ENCODE measurements at regions not wholly inside any gene's neighbourhood (a gene's known extent, or its start where the extent isn't known, plus 50 kb on each side); places are given as distances from the start of the nearest gene placed in this dataset.
A peak's percentile ranks its signal among the peaks of the same experiment; 100 is the strongest.
"Not testable (repeated sequence)": the region's sequence is repeated elsewhere in the genome, so short reads cannot be mapped to it uniquely, and the experiment has no call there.

DNA sequence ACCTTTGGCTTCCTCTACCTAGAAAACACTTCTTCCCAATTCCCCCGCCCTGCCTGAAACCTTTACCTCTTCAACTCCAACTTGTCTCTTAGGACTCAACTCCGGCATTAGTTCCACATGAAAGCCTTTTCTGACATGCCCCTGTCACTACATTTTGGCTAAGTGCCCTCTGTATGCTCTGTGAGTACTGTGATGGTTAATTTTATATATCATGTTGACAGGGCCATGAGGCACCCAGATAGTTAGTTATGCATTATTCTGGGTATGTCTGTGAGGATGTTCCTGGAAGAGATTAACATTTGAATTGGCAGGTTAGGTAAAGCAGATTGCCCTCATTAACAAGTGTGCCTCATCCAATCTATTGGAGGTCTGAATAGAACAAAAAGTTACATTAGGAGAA is 75.6 kb upstream of the NCKAP5 start:
- no peaks in the 10 kb centered on the region for H3K9me3 ChIP-seq
- no peaks in the 10 kb centered on the region for H3K36me3 ChIP-seq
- WGBS, 2 donors = 93 to 97% methylated on average over 2 of the region's 2 CpGs
- ATAC-seq (ENCODE audit: low FRiP score in 2 of 2) (no peak), DNase-seq (no peak)
- H3K27me3 ChIP-seq = no peaks in the 10 kb centered on the region
- TF ChIP-seq EP300 (IDR thresholded peaks at IDR 0.05) = no peak
- no peaks in the 10 kb centered on the region for H3K4me1 ChIP-seq
- no peak overlapping the region for H3K4me3 ChIP-seq
- H3K27ac ChIP-seq = no peak overlapping the region

DNA sequence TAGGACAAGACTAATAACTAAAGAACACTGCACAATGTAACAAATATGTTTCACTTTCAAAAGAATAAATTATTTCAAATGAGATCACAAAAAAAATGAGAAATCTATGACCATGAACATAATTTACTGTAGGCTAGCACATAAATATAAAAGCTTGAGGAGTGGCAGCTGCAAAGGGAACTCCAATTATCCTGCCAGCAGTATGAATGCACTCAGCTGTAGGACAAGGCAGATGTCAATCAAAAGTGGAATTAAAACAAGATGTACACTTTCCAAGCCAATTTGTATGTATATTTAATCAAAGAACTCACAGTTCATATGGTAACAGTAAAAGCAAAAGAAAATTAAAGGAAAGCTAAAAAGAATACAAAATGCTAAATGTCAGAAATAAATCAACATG is 76.6 kb upstream of the NCKAP5 start:
- DNase-seq (no peak), ATAC-seq (ENCODE audit: low FRiP score in 2 of 2) (no peak)
- no peak for TF ChIP-seq POLR2A (IDR thresholded peaks at IDR 0.05)
- no peaks in the 10 kb centered on the region for H3K27me3 ChIP-seq
- H3K27ac ChIP-seq = no peak overlapping the region
- no peak overlapping the region for H3K4me3 ChIP-seq
- H3K4me1 ChIP-seq = no peaks in the 10 kb centered on the region
- no peaks in the 10 kb centered on the region for H3K9me3 ChIP-seq
- H3K36me3 ChIP-seq = no peaks in the 10 kb centered on the region

DNA sequence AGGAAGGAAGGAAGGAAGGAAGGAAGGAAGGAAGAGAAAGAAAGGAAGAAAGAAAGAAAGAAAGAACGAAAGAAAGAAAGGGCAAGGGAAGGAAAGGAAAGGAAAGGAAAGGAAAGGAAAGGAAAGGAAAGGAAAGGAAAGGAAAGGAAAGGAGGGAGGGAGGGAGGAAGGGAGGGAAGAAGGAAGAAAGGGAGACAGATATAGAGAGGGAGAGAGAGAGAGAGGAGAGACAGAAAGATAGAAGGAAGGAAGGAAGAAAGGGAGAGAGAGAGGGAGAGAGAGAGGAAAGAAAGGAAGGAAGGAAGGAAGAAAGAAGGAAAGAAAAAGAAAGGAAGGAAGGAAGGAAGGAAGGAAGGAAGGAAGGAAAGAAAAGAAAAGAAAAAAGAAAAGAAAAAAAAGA is 79.1 kb upstream of the NCKAP5 start:
- H3K4me3 ChIP-seq; ATAC-seq (ENCODE audit: low FRiP score in 2 of 2); H3K27me3 ChIP-seq; H3K9me3 ChIP-seq; DNase-seq; H3K27ac ChIP-seq; H3K36me3 ChIP-seq; H3K4me1 ChIP-seq: not testable (repeated sequence)
- WGBS, 2 donors = 45 to 64% methylated on average over 1 of the region's 1 CpG

DNA sequence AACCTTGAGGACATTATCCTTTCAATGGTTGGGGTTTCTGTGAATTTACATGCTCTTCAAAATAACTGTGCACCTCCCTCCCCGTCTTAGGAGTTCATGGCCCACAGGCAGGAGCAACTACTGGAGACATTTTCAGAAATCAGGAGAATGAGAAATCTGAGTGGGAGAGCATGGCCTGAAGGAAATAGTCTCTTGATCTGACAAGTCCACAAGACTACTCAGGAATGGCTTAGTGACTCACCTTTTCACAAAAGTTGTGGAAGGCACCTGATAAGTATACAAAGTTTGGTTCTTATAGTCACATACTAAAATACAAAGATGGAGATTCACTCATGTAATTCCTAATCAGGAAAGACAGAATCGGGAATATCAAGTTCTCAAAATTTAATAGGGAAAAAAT is 83.6 kb upstream of the NCKAP5 start:
- H3K9me3 ChIP-seq = peaks cover 0 to 4% (median 0%) of the 10 kb centered on the region in 4 donors
- WGBS, 2 donors = 79 to 84% methylated on average over 2 of the region's 2 CpGs
- DNase-seq (no peak), ATAC-seq (ENCODE audit: low FRiP score in 2 of 2) (no peak)
- no peak overlapping the region for H3K4me3 ChIP-seq
- no peaks in the 10 kb centered on the region for H3K4me1 ChIP-seq
- no peak for TF ChIP-seq POLR2A (IDR thresholded peaks at IDR 0.05)
- no peak overlapping the region for H3K27ac ChIP-seq
- H3K27me3 ChIP-seq = no peaks in the 10 kb centered on the region
- no peaks in the 10 kb centered on the region for H3K36me3 ChIP-seq

DNA sequence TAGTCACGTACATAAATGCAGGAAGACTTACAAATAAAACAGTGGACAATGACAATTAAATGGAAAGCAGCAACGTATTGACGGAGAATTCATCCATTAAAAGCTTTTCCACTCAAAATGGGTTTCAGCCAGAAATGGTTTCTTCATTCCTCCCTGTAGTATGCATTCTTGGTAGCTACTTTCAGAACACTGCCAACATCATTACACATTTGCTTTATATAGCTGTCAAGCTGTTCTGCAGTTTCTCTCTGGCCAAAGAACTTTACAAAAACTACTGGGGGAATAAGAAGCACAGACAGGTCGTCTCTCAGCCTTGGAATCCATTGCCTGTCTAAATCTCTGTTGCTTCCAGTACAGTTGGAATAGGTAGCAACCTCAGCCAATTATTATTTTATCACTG is 84.1 kb upstream of the NCKAP5 start:
- H3K27me3 ChIP-seq = no peaks in the 10 kb centered on the region
- TF ChIP-seq POLR2AphosphoS5 (IDR thresholded peaks at IDR 0.05) (no peak), EP300 (IDR thresholded peaks at IDR 0.05) (no peak), CTCF (IDR thresholded peaks at IDR 0.05) (no peak), POLR2A (IDR thresholded peaks at IDR 0.05) (no peak)
- H3K27ac ChIP-seq = no peak overlapping the region
- peaks cover 0 to 4% (median 0%) of the 10 kb centered on the region in 4 donors for H3K9me3 ChIP-seq
- no peak overlapping the region for H3K4me3 ChIP-seq
- WGBS, 2 donors = 63 to 66% methylated on average over 4 of the region's 4 CpGs
- ATAC-seq (ENCODE audit: low FRiP score in 2 of 2) (peak in 1 of 2 donors; percentile 43), DNase-seq (no peak)
- H3K4me1 ChIP-seq = no peaks in the 10 kb centered on the region
- H3K36me3 ChIP-seq = no peaks in the 10 kb centered on the region

- DNase-seq = no peak
- Histone ChIP-seq H3K4me3 (no peak overlapping the region), H3K9me3 (peaks cover 0 to 4% (median 0%) of the 10 kb centered on the region in 4 donors), H3K27ac (no peak overlapping the region), H3K27me3 (no peaks in the 10 kb centered on the region), H3K4me1 (no peaks in the 10 kb centered on the region), H3K36me3 (no peaks in the 10 kb centered on the region)
- ATAC-seq (ENCODE audit: low FRiP score in 2 of 2) = no peak
- no peak for TF ChIP-seq POLR2A (IDR thresholded peaks at IDR 0.05)
- no peak for TF ChIP-seq EP300 (IDR thresholded peaks at IDR 0.05)
- no peak for TF ChIP-seq POLR2AphosphoS5 (IDR thresholded peaks at IDR 0.05)
- TF ChIP-seq CTCF (IDR thresholded peaks at IDR 0.05) = no peak
These were observed 84.8 kb upstream of the NCKAP5 start for GRCh38 chr2:133653056-133653455.

DNA sequence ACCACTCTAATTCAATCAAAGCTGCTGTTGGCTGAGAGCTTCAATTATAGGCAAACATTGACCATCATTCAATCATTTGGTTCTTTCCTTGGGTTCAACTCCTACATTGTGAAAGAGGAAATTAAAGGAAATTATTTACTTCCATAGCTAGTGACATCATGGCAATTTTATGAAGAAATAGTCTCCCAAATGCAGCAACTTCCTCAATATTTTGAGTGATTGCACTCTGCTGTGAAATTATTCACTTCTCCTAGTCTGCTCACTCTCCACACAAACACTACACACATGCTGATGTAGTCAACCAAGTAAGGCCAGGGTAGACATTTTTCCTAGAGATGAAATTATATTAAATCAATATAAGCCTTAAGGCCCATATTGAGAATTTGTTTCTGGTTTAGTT is 86.7 kb upstream of the NCKAP5 start:
- no peaks in the 10 kb centered on the region for H3K27me3 ChIP-seq
- ATAC-seq (ENCODE audit: low FRiP score in 2 of 2) = no peak

More for the DNA sequence above, 86.7 kb upstream of the NCKAP5 start:
- DNase-seq = no peak
- H3K27ac ChIP-seq = no peak overlapping the region
- peaks cover 0 to 4% (median 0%) of the 10 kb centered on the region in 4 donors for H3K9me3 ChIP-seq
- H3K36me3 ChIP-seq = no peaks in the 10 kb centered on the region
- H3K4me3 ChIP-seq = no peak overlapping the region
- H3K4me1 ChIP-seq = no peaks in the 10 kb centered on the region
- TF ChIP-seq POLR2A (IDR thresholded peaks at IDR 0.05) (no peak), CTCF (IDR thresholded peaks at IDR 0.05) (no peak), EP300 (IDR thresholded peaks at IDR 0.05) (no peak), POLR2AphosphoS5 (IDR thresholded peaks at IDR 0.05) (no peak)

Data from upper lobe of left lung (tissue), 6 donors.